22Rv1 (cell line): ENCODE measurements at regions not wholly inside any gene's neighbourhood (a gene's known extent, or its start where the extent isn't known, plus 50 kb on each side); places are given as distances from the start of the nearest gene placed in this dataset.

Source experiments
- ZFX ChIP-seq: fragments of 450-650 bp; IDR thresholded peaks from 2 replicates; pipeline ENCODE4 v1.6.1; 2017; ENCODE audit warnings: antibody characterized with exemption, borderline replicate concordance
- TF ChIP-seq, protein P1 (sequence below): fragments of 450-650 bp; IDR thresholded peaks from 2 replicates; pipeline ENCODE4 v1.5.1; 2017; ENCODE audit warnings: mild to moderate bottlenecking

DNA sequence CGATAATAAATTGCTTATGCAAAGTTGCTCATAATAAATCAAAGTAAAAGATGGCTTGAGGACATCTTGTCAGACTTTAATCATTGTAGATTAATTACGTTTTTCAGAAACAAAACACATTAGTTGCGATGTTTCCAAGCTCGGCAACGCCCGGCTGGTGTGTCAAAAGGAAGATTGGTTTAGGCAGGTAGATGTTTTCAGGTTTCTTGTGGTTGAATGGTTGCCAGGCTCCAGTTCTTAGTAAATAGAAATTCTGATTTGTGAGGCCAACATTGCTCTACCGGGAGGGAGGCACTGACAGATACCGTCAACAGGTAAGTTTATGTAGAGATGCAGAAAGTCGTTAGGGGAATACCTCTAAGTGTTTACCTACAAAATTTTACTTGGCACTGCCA lies 280.3 kb downstream of the NPR3 start:
- TF ChIP-seq, protein P1, sequence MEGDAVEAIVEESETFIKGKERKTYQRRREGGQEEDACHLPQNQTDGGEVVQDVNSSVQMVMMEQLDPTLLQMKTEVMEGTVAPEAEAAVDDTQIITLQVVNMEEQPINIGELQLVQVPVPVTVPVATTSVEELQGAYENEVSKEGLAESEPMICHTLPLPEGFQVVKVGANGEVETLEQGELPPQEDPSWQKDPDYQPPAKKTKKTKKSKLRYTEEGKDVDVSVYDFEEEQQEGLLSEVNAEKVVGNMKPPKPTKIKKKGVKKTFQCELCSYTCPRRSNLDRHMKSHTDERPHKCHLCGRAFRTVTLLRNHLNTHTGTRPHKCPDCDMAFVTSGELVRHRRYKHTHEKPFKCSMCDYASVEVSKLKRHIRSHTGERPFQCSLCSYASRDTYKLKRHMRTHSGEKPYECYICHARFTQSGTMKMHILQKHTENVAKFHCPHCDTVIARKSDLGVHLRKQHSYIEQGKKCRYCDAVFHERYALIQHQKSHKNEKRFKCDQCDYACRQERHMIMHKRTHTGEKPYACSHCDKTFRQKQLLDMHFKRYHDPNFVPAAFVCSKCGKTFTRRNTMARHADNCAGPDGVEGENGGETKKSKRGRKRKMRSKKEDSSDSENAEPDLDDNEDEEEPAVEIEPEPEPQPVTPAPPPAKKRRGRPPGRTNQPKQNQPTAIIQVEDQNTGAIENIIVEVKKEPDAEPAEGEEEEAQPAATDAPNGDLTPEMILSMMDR, result no peak
- no peak for TF ChIP-seq ZFX
